ENCODE measurements at regions not wholly inside any gene's neighbourhood (a gene's known extent, or its start where the extent isn't known, plus 50 kb on each side); places are given as distances from the start of the nearest gene placed in this dataset.

DNA sequence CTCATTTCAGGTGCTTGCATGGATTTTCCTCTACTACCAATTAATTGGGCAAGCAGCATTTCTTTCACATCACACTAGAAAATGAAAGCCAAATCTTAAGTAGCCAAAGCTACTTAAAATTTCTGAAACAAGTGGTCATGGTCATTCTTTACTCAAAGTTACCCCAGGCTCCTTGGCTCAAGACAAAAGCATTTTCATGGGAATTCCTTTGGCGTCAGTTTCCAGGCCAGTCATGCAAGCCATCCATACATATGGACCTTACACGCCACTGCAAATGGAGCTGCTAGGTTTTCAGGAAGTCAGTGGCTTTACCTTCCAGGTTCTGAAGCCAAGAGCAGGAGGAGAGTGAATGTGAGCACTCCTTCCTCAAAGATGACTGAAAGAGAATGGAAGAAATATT lies 83.7 kb upstream of the IL12A start:
- TF ChIP-seq CTCF (IDR thresholded peaks at IDR 0.05) (no peak), POLR2A (IDR thresholded peaks at IDR 0.05) (no peak), EP300 (IDR thresholded peaks at IDR 0.05; ENCODE audit: low read depth) (no peak), POLR2AphosphoS5 (IDR thresholded peaks at IDR 0.05) (no peak)
